ENCODE measurements at regions not wholly inside any gene's neighbourhood (a gene's known extent, or its start where the extent isn't known, plus 50 kb on each side); places are given as distances from the start of the nearest gene placed in this dataset.

DNA sequence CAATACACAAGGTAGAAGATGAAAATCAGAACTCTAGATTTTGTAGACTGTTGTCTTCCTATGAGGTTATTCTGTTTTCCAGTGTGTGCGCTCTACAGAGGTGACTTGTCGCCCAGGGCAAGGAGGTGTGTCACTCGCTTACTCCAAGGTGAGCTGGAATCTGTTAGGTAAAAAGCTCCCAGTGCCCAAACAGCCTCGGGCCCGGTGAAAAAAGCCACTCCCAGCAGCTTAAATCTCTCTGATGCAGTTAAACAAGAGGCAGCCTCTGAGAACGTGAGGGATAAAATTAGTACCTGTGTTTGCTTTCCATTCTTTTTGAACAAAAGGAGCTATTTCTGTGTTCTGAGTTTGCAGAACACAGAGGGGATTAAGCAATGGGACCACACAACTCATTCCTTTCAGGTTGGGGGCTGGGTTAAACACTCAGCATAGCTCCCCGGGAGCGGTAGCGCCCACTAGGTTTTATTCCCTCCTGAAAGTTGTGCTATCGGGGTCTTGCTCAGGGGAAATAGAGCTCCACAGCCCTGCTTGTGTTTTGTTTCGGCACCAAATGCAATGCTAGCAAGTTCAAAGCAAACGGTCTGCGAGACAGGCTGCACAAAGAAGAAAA, 181.2 kb downstream of the FOXA2 start:
- TF ChIP-seq, protein P1, sequence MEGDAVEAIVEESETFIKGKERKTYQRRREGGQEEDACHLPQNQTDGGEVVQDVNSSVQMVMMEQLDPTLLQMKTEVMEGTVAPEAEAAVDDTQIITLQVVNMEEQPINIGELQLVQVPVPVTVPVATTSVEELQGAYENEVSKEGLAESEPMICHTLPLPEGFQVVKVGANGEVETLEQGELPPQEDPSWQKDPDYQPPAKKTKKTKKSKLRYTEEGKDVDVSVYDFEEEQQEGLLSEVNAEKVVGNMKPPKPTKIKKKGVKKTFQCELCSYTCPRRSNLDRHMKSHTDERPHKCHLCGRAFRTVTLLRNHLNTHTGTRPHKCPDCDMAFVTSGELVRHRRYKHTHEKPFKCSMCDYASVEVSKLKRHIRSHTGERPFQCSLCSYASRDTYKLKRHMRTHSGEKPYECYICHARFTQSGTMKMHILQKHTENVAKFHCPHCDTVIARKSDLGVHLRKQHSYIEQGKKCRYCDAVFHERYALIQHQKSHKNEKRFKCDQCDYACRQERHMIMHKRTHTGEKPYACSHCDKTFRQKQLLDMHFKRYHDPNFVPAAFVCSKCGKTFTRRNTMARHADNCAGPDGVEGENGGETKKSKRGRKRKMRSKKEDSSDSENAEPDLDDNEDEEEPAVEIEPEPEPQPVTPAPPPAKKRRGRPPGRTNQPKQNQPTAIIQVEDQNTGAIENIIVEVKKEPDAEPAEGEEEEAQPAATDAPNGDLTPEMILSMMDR (IDR thresholded peaks at IDR 0.05), result no peak
- TF ChIP-seq POLR2A (IDR thresholded peaks at IDR 0.05), result no peak

Data from testis (tissue), 2 donors.